Calu3 (cell line): ENCODE measurements at regions not wholly inside any gene's neighbourhood (a gene's known extent, or its start where the extent isn't known, plus 50 kb on each side); places are given as distances from the start of the nearest gene placed in this dataset.
"Not testable (repeated sequence)": the region's sequence is repeated elsewhere in the genome, so short reads cannot be mapped to it uniquely, and the experiment has no call there.

ENCODE experiments used
- BruUV-seq: library from RNA; stranded (reverse); fragments of 400-500 nt; replicated peaks from 2 replicates; lab custom pipeline; 2021; lab: Mats Ljungman, UMichigan
- CTCF ChIA-PET: fragments of 300-600 bp; sonication (Branson Sonifier 250); formaldehyde crosslinking; loops from one replicate; lab custom pipeline; 2022; ENCODE audit warnings: antibody characterized with exemption; lab: Charles Lee
- DNase-seq: peaks from one replicate; pipeline ENCODE4 v3.0.0; 2022
- H3K27ac Mint-ChIP-seq: one replicate; pipeline ENCODE4 v1.8.0; 2022; ENCODE audit warnings: mixed read lengths; ENCODE audit not compliant: unreplicated experiment
- H3K27me3 Mint-ChIP-seq: one replicate; pipeline ENCODE4 v1.8.0; 2022; ENCODE audit warnings: mixed read lengths; ENCODE audit not compliant: unreplicated experiment
- H3K36me3 Mint-ChIP-seq: one replicate; pipeline ENCODE4 v1.8.0; 2022; ENCODE audit warnings: mild to moderate bottlenecking, moderate library complexity, mixed read lengths; ENCODE audit not compliant: insufficient read depth, unreplicated experiment
- H3K4me1 Mint-ChIP-seq: one replicate; pipeline ENCODE4 v1.8.0; 2022; ENCODE audit warnings: mild to moderate bottlenecking, low read depth, mixed read lengths; ENCODE audit not compliant: unreplicated experiment
- H3K4me3 Mint-ChIP-seq: one replicate; pipeline ENCODE4 v1.8.0; 2022; ENCODE audit warnings: mild to moderate bottlenecking, low read depth, moderate library complexity, mixed read lengths; ENCODE audit not compliant: unreplicated experiment
- H3K9me3 Mint-ChIP-seq: one replicate; pipeline ENCODE4 v1.8.0; 2022; ENCODE audit warnings: low read depth, mixed read lengths; ENCODE audit not compliant: unreplicated experiment
- intact Hi-C: fragments of 100-400 bp; cut with micrococcal nuclease; formaldehyde crosslinking; loops from one replicate; pipeline ENCODE4 v1.10.0; 2022; ENCODE audit not compliant: unreplicated experiment
- TF ChIP-seq, protein P1 (sequence below): fragments of 200-600 bp; IDR thresholded peaks from one replicate; pipeline ENCODE4 v1.8.0; 2022; ENCODE audit warnings: antibody characterized with exemption; ENCODE audit not compliant: unreplicated experiment

DNA sequence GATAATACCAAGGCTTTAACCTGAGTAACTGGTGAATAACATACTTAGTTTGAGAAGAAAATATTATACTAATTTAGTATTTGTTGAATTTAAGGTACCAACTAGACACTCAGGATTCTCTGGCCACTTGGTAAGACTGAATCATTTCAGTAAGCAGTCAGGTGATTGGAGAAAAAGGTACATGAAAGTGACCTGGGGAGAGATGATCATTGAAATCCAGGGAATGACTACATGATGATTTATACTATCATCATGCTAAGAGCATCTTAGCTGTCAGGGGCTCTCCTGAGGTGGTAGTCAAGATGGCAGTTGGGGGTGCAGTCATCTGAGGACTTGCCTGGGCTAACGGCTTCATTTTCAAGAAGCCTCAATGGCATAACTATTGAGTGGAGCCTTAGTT, 571.2 kb upstream of the ACVR2A start:
- BruUV-seq = no TSS peak

DNA sequence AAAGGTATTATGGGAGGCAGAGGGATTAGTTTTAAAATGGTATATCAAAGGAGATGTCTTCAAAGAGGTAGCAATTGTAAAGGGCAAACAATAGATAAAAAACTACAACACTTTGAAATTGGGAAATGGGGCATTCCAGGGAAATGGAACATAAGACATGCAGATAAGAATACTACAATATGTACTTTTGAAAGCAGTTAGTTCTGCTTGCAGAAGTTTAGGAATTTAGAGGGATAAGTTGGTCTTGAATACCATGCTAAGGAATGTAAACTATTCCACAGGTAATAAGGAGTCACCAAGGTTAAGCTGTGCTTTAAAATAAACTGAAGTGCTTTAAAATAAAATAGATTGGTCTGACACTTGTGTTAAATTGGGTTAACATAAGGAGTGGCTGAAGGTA, 571.7 kb upstream of the ACVR2A start:
- no peaks in the 10 kb centered on the region for H3K36me3 Mint-ChIP-seq
- H3K27ac Mint-ChIP-seq = no peak overlapping the region
- H3K4me3 Mint-ChIP-seq = no peak overlapping the region
- TF ChIP-seq, protein P1, sequence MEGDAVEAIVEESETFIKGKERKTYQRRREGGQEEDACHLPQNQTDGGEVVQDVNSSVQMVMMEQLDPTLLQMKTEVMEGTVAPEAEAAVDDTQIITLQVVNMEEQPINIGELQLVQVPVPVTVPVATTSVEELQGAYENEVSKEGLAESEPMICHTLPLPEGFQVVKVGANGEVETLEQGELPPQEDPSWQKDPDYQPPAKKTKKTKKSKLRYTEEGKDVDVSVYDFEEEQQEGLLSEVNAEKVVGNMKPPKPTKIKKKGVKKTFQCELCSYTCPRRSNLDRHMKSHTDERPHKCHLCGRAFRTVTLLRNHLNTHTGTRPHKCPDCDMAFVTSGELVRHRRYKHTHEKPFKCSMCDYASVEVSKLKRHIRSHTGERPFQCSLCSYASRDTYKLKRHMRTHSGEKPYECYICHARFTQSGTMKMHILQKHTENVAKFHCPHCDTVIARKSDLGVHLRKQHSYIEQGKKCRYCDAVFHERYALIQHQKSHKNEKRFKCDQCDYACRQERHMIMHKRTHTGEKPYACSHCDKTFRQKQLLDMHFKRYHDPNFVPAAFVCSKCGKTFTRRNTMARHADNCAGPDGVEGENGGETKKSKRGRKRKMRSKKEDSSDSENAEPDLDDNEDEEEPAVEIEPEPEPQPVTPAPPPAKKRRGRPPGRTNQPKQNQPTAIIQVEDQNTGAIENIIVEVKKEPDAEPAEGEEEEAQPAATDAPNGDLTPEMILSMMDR = no peak
- peaks cover 14% of the 10 kb centered on the region for H3K9me3 Mint-ChIP-seq
- no peak for DNase-seq
- intact Hi-C loops = no loop called here
- CTCF ChIA-PET = no interaction called here
- no peaks in the 10 kb centered on the region for H3K27me3 Mint-ChIP-seq
- no TSS peak for BruUV-seq
- peaks cover 9% of the 10 kb centered on the region for H3K4me1 Mint-ChIP-seq

More for the DNA sequence above, 571.2 kb upstream of the ACVR2A start:
- Mint-ChIP-seq H3K9me3 (peaks cover 14% of the 10 kb centered on the region), H3K4me3 (no peak overlapping the region), H3K36me3 (no peaks in the 10 kb centered on the region), H3K27ac (no peak overlapping the region), H3K27me3 (no peaks in the 10 kb centered on the region), H3K4me1 (peaks cover 9% of the 10 kb centered on the region)
- CTCF ChIA-PET = no interaction called here
- intact Hi-C loops = no loop called here
- DNase-seq = no peak
- TF ChIP-seq, protein P1 = no peak

DNA sequence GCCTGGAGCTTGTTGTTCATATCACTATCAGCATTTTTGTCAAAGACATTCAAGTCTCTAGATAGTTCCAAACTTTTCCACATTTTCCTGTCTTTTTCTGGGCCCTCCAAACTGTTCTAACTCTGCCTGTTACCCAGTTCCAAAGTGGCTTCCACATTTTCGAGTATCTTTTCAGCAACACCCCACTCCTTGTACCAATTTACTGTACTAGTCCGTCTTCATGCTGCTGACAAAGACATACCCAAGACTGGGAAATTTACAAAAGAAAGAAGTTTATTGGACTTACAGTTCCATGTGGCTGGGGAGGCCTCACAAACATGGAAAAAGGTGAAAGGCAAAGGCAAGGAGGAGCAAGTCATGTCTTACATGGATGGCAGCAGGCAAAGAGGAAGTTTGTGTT, 575.2 kb upstream of the ACVR2A start:
- H3K27me3 Mint-ChIP-seq, H3K27ac Mint-ChIP-seq, BruUV-seq, H3K4me3 Mint-ChIP-seq, H3K36me3 Mint-ChIP-seq, DNase-seq, H3K4me1 Mint-ChIP-seq, CTCF ChIA-PET, intact Hi-C loops: not testable (repeated sequence)
- H3K9me3 Mint-ChIP-seq = peaks cover 15% of the 10 kb centered on the region

DNA sequence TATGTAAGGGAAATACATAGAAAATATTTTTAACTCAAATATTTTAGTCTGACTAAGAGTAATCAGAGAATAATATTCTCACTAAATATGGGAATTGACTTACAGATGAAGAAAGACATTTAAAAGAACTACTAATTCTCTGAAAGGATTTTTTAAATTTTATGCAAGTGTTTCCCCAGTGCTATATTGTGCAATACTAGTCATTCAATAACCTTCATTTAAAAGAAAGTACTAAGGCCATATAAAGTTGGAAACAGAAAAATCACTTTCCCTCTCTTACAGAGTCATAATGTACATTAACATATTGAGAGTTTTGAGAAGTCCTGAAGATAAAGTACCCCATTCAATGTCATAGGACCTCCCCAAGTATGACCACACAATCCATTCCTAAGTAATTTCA, 584.6 kb upstream of the ACVR2A start:
- no TSS peak for BruUV-seq
- CTCF ChIA-PET = no interaction called here

DNA sequence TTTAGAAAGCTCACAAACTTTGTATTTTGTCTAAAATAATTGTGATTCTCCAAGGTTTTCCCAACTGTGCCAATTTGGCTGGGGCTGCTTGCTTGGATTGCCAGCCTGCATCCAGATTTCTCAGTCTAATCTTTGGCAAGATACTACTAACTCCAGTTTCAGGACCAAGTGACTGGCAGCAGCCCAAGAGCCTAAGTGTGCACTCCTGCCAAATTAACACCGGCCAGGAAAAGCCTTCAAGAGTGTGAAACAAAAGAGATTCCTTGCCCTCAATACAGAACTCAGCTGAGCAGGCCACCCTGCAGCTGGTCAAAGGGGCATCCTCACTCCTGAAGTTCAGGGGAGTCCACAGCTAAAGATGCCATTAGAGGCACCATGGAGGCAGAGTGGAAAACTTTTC, 589.0 kb upstream of the ACVR2A start:
- Mint-ChIP-seq H3K4me3 (no peak overlapping the region), H3K27ac (no peak overlapping the region), H3K27me3 (no peaks in the 10 kb centered on the region), H3K9me3 (peaks cover 4% of the 10 kb centered on the region), H3K4me1 (no peaks in the 10 kb centered on the region), H3K36me3 (no peaks in the 10 kb centered on the region)
- intact Hi-C loops = no loop called here
- TF ChIP-seq, protein P1 = no peak
- no TSS peak for BruUV-seq
- no peak for DNase-seq
- CTCF ChIA-PET = no interaction called here

More for the DNA sequence above, 584.6 kb upstream of the ACVR2A start:
- no peak for DNase-seq
- peaks cover 7% of the 10 kb centered on the region for H3K9me3 Mint-ChIP-seq
- no peaks in the 10 kb centered on the region for H3K36me3 Mint-ChIP-seq
- H3K4me3 Mint-ChIP-seq = no peak overlapping the region
- no peaks in the 10 kb centered on the region for H3K27me3 Mint-ChIP-seq
- no peaks in the 10 kb centered on the region for H3K4me1 Mint-ChIP-seq
- intact Hi-C loops = no loop called here
- no peak overlapping the region for H3K27ac Mint-ChIP-seq
- TF ChIP-seq, protein P1 = no peak
